MV-4-11 (cell line): ENCODE measurements at regions not wholly inside any gene's neighbourhood (a gene's known extent, or its start where the extent isn't known, plus 50 kb on each side); places are given as distances from the start of the nearest gene placed in this dataset.
A peak's percentile ranks its signal among the peaks of the same experiment; 100 is the strongest.

Source experiments
- DNase-seq: peaks from one replicate; lab custom pipeline; 2025; lab: John Stamatoyannopoulos, UW

- DNase-seq: no peak
Measured at GRCh38 chr6:137734005-137734874, 132.8 kb upstream of the TNFAIP3 start.

GRCh38 chr6:137734875-137735182, 132.2 kb upstream of the TNFAIP3 start:
- DNase-seq: peak; percentile 86

- peak; percentile 8 for DNase-seq
Measured at GRCh38 chr6:137736048-137736818, 130.8 kb upstream of the TNFAIP3 start.

- no peak for DNase-seq
Measured at GRCh38 chr6:137736911-137737310, 130.1 kb upstream of the TNFAIP3 start.

GRCh38 chr6:137737836-137738596, 129.0 kb upstream of the TNFAIP3 start:
- no peak for DNase-seq

- DNase-seq: no peak
Measured at GRCh38 chr6:137738931-137739504, 128.0 kb upstream of the TNFAIP3 start.

GRCh38 chr6:137739544-137739943, 127.5 kb upstream of the TNFAIP3 start:
- DNase-seq: no peak

- no peak for DNase-seq
Measured at GRCh38 chr6:137740091-137740755, 126.8 kb upstream of the TNFAIP3 start.

- DNase-seq: no peak
Measured at GRCh38 chr6:137740967-137741761, 125.9 kb upstream of the TNFAIP3 start.

GRCh38 chr6:137743493-137743892, 123.6 kb upstream of the TNFAIP3 start:
- no peak for DNase-seq

GRCh38 chr6:137744877-137745276, 122.2 kb upstream of the TNFAIP3 start:
- DNase-seq: no peak

GRCh38 chr6:137745321-137745720, 121.7 kb upstream of the TNFAIP3 start:
- no peak for DNase-seq

- no peak for DNase-seq
Measured at GRCh38 chr6:137746264-137746663, 120.8 kb upstream of the TNFAIP3 start.

GRCh38 chr6:137749696-137750211, 117.3 kb upstream of the TNFAIP3 start:
- no peak for DNase-seq

- DNase-seq: no peak
Measured at GRCh38 chr6:137750297-137750696, 116.8 kb upstream of the TNFAIP3 start.

- DNase-seq: no peak
Measured at GRCh38 chr6:137751768-137752560, 115.1 kb upstream of the TNFAIP3 start.

- peak; percentile 88 for DNase-seq
Measured at GRCh38 chr6:137754366-137754765, 112.7 kb upstream of the TNFAIP3 start.

- DNase-seq: no peak
Measured at GRCh38 chr6:137754866-137755265, 112.2 kb upstream of the TNFAIP3 start.

GRCh38 chr6:137755284-137755683, 111.8 kb upstream of the TNFAIP3 start:
- peak; percentile 18 for DNase-seq

- no peak for DNase-seq
Measured at GRCh38 chr6:137756788-137757187, 110.3 kb upstream of the TNFAIP3 start.
